Liver (tissue), 8 donors: ENCODE measurements at regions not wholly inside any gene's neighbourhood (a gene's known extent, or its start where the extent isn't known, plus 50 kb on each side); places are given as distances from the start of the nearest gene placed in this dataset.

ENCODE experiments used
- DNase-seq: peaks from one replicate; pipeline ENCODE4 v3.0.0-alpha.2; 2017; ENCODE audit warnings: low spot score
- H3K27ac ChIP-seq, 2 donors: one replicate each; pipeline ENCODE4 v1.7.0; 2013; ENCODE audit warnings: inconsistent platforms in 2 of 2, low read length in 2 of 2, control low read depth in 1 of 2, low read depth in 1 of 2, mild to moderate bottlenecking in 1 of 2
- H3K27me3 ChIP-seq, 4 donors: one replicate each; pipeline versions ENCODE4 v1.6.1 to v1.7.0; 2013; ENCODE audit warnings: low read length in 3 of 4, inconsistent platforms in 1 of 4, mild to moderate bottlenecking in 1 of 4, moderate library complexity in 1 of 4; ENCODE audit not compliant: control insufficient read depth in 4 of 4, insufficient read depth in 4 of 4
- H3K36me3 ChIP-seq, 4 donors: one replicate each; pipeline versions ENCODE4 v1.6.1 to v1.7.0; 2013; ENCODE audit warnings: low read length in 3 of 4, mild to moderate bottlenecking in 3 of 4, low read depth in 1 of 4, moderate library complexity in 1 of 4; ENCODE audit not compliant: control insufficient read depth in 4 of 4, insufficient read depth in 3 of 4
- H3K4me1 ChIP-seq, 4 donors: one replicate each; pipeline versions ENCODE4 v1.6.1 to v1.7.0; 2013; ENCODE audit warnings: low read length in 3 of 4, mild to moderate bottlenecking in 3 of 4, moderate library complexity in 1 of 4; ENCODE audit not compliant: control insufficient read depth in 4 of 4, insufficient read depth in 4 of 4
- H3K4me3 ChIP-seq, 3 donors: one replicate each; pipeline versions ENCODE4 v1.6.1 to v1.7.0; 2013; ENCODE audit warnings: low read length in 3 of 3, control low read depth in 1 of 3, low read depth in 1 of 3, mild to moderate bottlenecking in 1 of 3
- H3K9ac ChIP-seq, 2 donors: one replicate each; pipeline ENCODE4 v1.7.0; 2013; ENCODE audit warnings: low read length in 2 of 2, mild to moderate bottlenecking in 2 of 2, moderate library complexity in 2 of 2, control low read depth in 1 of 2, low read depth in 1 of 2
- H3K9me3 ChIP-seq, 4 donors: one replicate each; pipeline versions ENCODE4 v1.6.1 to v1.7.0; 2013; ENCODE audit warnings: low read length in 3 of 4; ENCODE audit not compliant: control insufficient read depth in 4 of 4
- EGR1 ChIP-seq, 2 donors: IDR thresholded peaks; 2 replicates each; pipeline ENCODE4 v1.6.1; 2016 to 2018; ENCODE audit warnings: antibody characterized with exemption in 2 of 2, low read depth in 2 of 2
- FOXA1 ChIP-seq: IDR thresholded peaks from 2 replicates; pipeline ENCODE4 v1.6.1; 2016; ENCODE audit warnings: antibody characterized with exemption
- FOXA2 ChIP-seq: IDR thresholded peaks from 2 replicates; pipeline ENCODE4 v1.6.1; 2016; ENCODE audit warnings: antibody characterized with exemption
- GABPA ChIP-seq, 2 donors: IDR thresholded peaks in 1 of 2; conservative IDR thresholded peaks in 1 of 2; 2 replicates each; pipeline ENCODE4 v1.6.1; 2016; ENCODE audit warnings: antibody characterized with exemption in 2 of 2, mild to moderate bottlenecking in 1 of 2, moderate library complexity in 1 of 2
- HNF4A ChIP-seq, 2 donors: conservative IDR thresholded peaks; 2 replicates each; pipeline ENCODE4 v1.6.1; 2016; ENCODE audit warnings: antibody characterized with exemption in 2 of 2, mild to moderate bottlenecking in 2 of 2
- HNF4G ChIP-seq: IDR thresholded peaks from 2 replicates; pipeline ENCODE4 v1.6.1; 2016; ENCODE audit warnings: antibody characterized with exemption
- JUND ChIP-seq, 2 donors: IDR thresholded peaks; 2 replicates each; pipeline ENCODE4 v1.6.1; 2016; ENCODE audit warnings: antibody characterized with exemption in 2 of 2
- MAX ChIP-seq: IDR thresholded peaks from 2 replicates; pipeline ENCODE4 v1.6.1; 2016; ENCODE audit warnings: antibody characterized with exemption
- NR2F2 ChIP-seq: IDR thresholded peaks from 2 replicates; pipeline ENCODE4 v1.6.1; 2016; ENCODE audit warnings: antibody characterized with exemption
- RAD21 ChIP-seq, 2 donors: IDR thresholded peaks; 2 replicates each; pipeline ENCODE4 v1.6.1; 2016; ENCODE audit warnings: antibody characterized with exemption in 2 of 2, mild to moderate bottlenecking in 2 of 2
- RXRA ChIP-seq, 2 donors: IDR thresholded peaks; 2 replicates each; pipeline ENCODE4 v1.6.1; 2017 to 2018; ENCODE audit warnings: antibody characterized with exemption in 2 of 2, mild to moderate bottlenecking in 1 of 2
- SP1 ChIP-seq: IDR thresholded peaks from 2 replicates; pipeline ENCODE4 v1.6.1; 2018; ENCODE audit warnings: antibody characterized with exemption, mild to moderate bottlenecking
- TAF1 ChIP-seq: conservative IDR thresholded peaks from 2 replicates; pipeline ENCODE4 v1.6.1; 2016; ENCODE audit warnings: antibody characterized with exemption, mild to moderate bottlenecking
- YY1 ChIP-seq: IDR thresholded peaks from 2 replicates; pipeline ENCODE4 v1.6.1; 2016; ENCODE audit warnings: antibody characterized with exemption, mild to moderate bottlenecking
- WGBS: extraction: QIAGEN DNeasy Blood & Tissue Kit; methylation state at CpG from one replicate; pipeline ENCODE4 v1.1.7; 2013; 5-methylcytosine and 5-hydroxymethylcytosine counted together
- TF ChIP-seq, protein P1 (sequence below): IDR thresholded peaks from 2 replicates; pipeline ENCODE4 v1.6.1; 2016; ENCODE audit warnings: antibody characterized with exemption
- TF ChIP-seq, protein P2 (sequence below): IDR thresholded peaks from 2 replicates; pipeline ENCODE4 v1.6.1; 2016; ENCODE audit warnings: antibody characterized with exemption, mild to moderate bottlenecking
- TF ChIP-seq, protein P3 (sequence below): IDR thresholded peaks from 2 replicates; pipeline ENCODE4 v1.6.1; 2016; ENCODE audit warnings: antibody characterized with exemption
- TF ChIP-seq, protein P4 (sequence below): fragments of 150-350 bp; IDR thresholded peaks from 2 replicates; pipeline ENCODE4 v1.5.1; 2017; ENCODE audit warnings: improper control_type of control experiment, low read depth, low read length; ENCODE audit not compliant: missing input control
- donor health status: healthy.
- donor health status: healthy.
- donor health status: healthy.
- donor health status: healthy.
- donor health status: healthy.

DNA sequence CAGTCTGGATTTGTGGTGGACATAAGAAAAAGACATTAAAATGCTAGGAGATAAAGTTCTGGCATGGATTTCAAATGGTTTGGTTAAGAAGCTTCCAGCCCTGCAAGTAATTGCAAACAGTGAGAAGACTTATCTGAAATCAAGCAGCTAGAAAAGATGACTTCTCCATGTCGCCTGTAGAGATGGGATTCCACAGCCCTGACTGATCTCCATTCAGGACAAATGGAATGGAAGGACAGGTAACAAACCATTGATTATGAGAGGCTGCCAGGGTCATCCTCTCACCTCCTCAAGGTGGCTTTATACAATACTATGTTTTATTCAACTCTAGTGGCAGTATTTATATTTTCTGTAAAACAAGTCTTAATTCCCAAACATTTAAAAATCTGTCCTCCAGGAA, 237.9 kb downstream of the HLX start:
- Histone ChIP-seq H3K9me3 (no peaks in the 10 kb centered on the region), H3K36me3 (no peaks in the 10 kb centered on the region), H3K4me3 (no peak overlapping the region), H3K9ac (no peak overlapping the region), H3K4me1 (peaks cover 6 to 25% (median 23%) of the 10 kb centered on the region in 4 donors), H3K27me3 (no peaks in the 10 kb centered on the region), H3K27ac (peak overlapping the region; percentile 32 to 58)
- DNase-seq, result no peak
- TF ChIP-seq, protein P1, sequence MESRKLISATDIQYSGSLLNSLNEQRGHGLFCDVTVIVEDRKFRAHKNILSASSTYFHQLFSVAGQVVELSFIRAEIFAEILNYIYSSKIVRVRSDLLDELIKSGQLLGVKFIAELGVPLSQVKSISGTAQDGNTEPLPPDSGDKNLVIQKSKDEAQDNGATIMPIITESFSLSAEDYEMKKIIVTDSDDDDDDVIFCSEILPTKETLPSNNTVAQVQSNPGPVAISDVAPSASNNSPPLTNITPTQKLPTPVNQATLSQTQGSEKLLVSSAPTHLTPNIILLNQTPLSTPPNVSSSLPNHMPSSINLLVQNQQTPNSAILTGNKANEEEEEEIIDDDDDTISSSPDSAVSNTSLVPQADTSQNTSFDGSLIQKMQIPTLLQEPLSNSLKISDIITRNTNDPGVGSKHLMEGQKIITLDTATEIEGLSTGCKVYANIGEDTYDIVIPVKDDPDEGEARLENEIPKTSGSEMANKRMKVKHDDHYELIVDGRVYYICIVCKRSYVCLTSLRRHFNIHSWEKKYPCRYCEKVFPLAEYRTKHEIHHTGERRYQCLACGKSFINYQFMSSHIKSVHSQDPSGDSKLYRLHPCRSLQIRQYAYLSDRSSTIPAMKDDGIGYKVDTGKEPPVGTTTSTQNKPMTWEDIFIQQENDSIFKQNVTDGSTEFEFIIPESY, result no peak
- TF ChIP-seq RXRA (IDR thresholded peaks at IDR 0.05), result no peak
- TF ChIP-seq MAX, result no peak
- TF ChIP-seq TAF1, result no peak
- TF ChIP-seq SP1, result no peak
- WGBS, result 79% methylated on average over 1 of the region's 1 CpG

DNA sequence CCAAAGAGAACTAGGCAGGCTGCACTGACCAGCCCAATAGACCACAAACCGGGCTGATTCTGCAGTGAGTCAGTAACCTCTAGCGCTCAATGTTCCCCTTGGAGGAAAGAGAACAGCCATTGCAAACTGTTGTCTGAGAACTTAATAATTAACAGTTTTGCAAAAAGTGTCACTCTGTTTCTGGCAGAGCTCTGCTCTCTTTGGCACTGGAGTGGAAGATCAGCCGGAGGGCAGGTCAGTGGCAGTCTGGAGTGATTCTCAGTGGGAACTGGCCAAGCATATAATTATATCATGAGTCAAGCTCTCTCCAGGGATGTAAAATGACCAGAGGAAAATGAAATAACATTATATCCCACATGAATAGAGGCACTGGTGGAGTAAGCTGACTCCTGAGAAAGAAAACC, 238.3 kb downstream of the HLX start:
- no peaks in the 10 kb centered on the region for H3K27me3 ChIP-seq
- no peak overlapping the region for H3K9ac ChIP-seq
- no peak overlapping the region for H3K4me3 ChIP-seq
- no peaks in the 10 kb centered on the region for H3K9me3 ChIP-seq
- 22% methylated on average over 3 of the region's 3 CpGs for WGBS
- H3K4me1 ChIP-seq, result peaks cover 6 to 25% (median 23%) of the 10 kb centered on the region in 4 donors
- no peak for DNase-seq
- peak overlapping the region; percentile 32 to 58 for H3K27ac ChIP-seq
- H3K36me3 ChIP-seq, result no peaks in the 10 kb centered on the region
- TF ChIP-seq EGR1 (IDR thresholded peaks at IDR 0.05; ENCODE audit: low read depth in 2 of 2) (no peak), RXRA (IDR thresholded peaks at IDR 0.05) (peak; percentile 72 to 85), NR2F2 (peak; percentile 70), RAD21 (IDR thresholded peaks at IDR 0.05) (peak; percentile 59 to 64), TAF1 (peak; percentile 23), YY1 (peak; percentile 90), SP1 (peak; percentile 71), JUND (IDR thresholded peaks at IDR 0.05) (peak; percentile 57 to 77), MAX (peak; percentile 69), GABPA (IDR thresholded peaks at IDR 0.05 in 1 of 2, conservative IDR thresholded peaks at IDR 0.05 in 1 of 2) (no peak), FOXA1 (no peak), FOXA2 (peak; percentile 8), HNF4G (peak; percentile 7), HNF4A (conservative IDR thresholded peaks at IDR 0.05) (peak; percentile 55 to 76)
- TF ChIP-seq, protein P1, result peak; percentile 36
- TF ChIP-seq, protein P2, sequence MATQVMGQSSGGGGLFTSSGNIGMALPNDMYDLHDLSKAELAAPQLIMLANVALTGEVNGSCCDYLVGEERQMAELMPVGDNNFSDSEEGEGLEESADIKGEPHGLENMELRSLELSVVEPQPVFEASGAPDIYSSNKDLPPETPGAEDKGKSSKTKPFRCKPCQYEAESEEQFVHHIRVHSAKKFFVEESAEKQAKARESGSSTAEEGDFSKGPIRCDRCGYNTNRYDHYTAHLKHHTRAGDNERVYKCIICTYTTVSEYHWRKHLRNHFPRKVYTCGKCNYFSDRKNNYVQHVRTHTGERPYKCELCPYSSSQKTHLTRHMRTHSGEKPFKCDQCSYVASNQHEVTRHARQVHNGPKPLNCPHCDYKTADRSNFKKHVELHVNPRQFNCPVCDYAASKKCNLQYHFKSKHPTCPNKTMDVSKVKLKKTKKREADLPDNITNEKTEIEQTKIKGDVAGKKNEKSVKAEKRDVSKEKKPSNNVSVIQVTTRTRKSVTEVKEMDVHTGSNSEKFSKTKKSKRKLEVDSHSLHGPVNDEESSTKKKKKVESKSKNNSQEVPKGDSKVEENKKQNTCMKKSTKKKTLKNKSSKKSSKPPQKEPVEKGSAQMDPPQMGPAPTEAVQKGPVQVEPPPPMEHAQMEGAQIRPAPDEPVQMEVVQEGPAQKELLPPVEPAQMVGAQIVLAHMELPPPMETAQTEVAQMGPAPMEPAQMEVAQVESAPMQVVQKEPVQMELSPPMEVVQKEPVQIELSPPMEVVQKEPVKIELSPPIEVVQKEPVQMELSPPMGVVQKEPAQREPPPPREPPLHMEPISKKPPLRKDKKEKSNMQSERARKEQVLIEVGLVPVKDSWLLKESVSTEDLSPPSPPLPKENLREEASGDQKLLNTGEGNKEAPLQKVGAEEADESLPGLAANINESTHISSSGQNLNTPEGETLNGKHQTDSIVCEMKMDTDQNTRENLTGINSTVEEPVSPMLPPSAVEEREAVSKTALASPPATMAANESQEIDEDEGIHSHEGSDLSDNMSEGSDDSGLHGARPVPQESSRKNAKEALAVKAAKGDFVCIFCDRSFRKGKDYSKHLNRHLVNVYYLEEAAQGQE, result peak; percentile 24
- TF ChIP-seq, protein P3, sequence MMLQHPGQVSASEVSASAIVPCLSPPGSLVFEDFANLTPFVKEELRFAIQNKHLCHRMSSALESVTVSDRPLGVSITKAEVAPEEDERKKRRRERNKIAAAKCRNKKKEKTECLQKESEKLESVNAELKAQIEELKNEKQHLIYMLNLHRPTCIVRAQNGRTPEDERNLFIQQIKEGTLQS, result peak; percentile 55
- TF ChIP-seq, protein P4, sequence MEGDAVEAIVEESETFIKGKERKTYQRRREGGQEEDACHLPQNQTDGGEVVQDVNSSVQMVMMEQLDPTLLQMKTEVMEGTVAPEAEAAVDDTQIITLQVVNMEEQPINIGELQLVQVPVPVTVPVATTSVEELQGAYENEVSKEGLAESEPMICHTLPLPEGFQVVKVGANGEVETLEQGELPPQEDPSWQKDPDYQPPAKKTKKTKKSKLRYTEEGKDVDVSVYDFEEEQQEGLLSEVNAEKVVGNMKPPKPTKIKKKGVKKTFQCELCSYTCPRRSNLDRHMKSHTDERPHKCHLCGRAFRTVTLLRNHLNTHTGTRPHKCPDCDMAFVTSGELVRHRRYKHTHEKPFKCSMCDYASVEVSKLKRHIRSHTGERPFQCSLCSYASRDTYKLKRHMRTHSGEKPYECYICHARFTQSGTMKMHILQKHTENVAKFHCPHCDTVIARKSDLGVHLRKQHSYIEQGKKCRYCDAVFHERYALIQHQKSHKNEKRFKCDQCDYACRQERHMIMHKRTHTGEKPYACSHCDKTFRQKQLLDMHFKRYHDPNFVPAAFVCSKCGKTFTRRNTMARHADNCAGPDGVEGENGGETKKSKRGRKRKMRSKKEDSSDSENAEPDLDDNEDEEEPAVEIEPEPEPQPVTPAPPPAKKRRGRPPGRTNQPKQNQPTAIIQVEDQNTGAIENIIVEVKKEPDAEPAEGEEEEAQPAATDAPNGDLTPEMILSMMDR, result no peak
